ENCODE measurements at regions not wholly inside any gene's neighbourhood (a gene's known extent, or its start where the extent isn't known, plus 50 kb on each side); places are given as distances from the start of the nearest gene placed in this dataset.

- TF ChIP-seq EZH2phosphoT487 (IDR thresholded peaks at IDR 0.05; ENCODE audit: borderline replicate concordance, low read length): no peak
- TF ChIP-seq CTCF (IDR thresholded peaks at IDR 0.05; ENCODE audit: low read depth, low read length, poor library complexity, severe bottlenecking): no peak
Measured at GRCh38 chr6:15755526-15755925, 92.7 kb upstream of the DTNBP1 start.

Measured in DOHH2 (cell line).